GM19328 (cell line): ENCODE measurements at regions not wholly inside any gene's neighbourhood (a gene's known extent, or its start where the extent isn't known, plus 50 kb on each side); places are given as distances from the start of the nearest gene placed in this dataset.

ENCODE experiments used
- ATAC-seq: cut with Tn5 transposase; IDR thresholded peaks from one replicate; pipeline ENCODE4 v1.9.1; 2021; ENCODE audit warnings: mild to moderate bottlenecking, moderate library complexity; ENCODE audit not compliant: unreplicated experiment

DNA sequence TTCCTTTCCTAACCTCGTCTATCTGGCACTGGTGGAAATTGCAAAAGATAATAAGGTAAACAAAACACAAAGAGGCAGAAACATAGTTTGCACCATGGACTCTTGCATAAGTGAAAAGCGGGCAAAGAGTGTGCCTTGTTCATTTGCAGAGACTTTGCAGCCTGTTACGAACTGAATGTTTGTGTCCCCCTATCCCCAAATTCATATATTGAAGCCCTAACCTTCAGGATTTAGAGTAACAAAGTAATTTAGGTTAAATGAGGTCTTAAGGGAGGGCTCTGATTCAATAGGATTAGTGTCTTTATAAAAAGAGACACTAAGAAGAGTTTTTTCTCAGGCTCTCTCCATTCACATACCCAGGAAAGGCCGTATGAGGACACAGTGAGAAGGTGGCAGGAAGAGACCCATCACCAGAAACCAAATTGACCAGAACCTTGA lies 52.1 kb upstream of the FAM169A start:
- no peak for ATAC-seq

- no peak for ATAC-seq
Measured at GRCh38 chr5:74916831-74917710, 50.9 kb upstream of the FAM169A start.
